Right lobe of liver (tissue), 4 donors: ENCODE measurements at regions not wholly inside any gene's neighbourhood (a gene's known extent, or its start where the extent isn't known, plus 50 kb on each side); places are given as distances from the start of the nearest gene placed in this dataset.

ENCODE experiments used
- POLR2A ChIP-seq: fragments of 450-650 bp; IDR thresholded peaks from one replicate; pipeline ENCODE4 v1.6.1; 2017; ENCODE audit warnings: antibody characterized with exemption, mild to moderate bottlenecking
- TF ChIP-seq, protein P1 (sequence below), 4 donors: fragments of 200-600 bp in 3 of 4; fragments of 450-650 bp in 1 of 4; IDR thresholded peaks; one replicate each; pipeline versions ENCODE4 v1.5.1 to v1.8.0; 2016 to 2022; ENCODE audit warnings: antibody characterized with exemption in 4 of 4, mild to moderate bottlenecking in 2 of 4
- donor health status: DM: no; HTN: no; CAD: no.
- donor health status: DM: no; HTN: no; CAD: no.
- donor health status: DM: no; HTN: yes; CAD: no.

DNA sequence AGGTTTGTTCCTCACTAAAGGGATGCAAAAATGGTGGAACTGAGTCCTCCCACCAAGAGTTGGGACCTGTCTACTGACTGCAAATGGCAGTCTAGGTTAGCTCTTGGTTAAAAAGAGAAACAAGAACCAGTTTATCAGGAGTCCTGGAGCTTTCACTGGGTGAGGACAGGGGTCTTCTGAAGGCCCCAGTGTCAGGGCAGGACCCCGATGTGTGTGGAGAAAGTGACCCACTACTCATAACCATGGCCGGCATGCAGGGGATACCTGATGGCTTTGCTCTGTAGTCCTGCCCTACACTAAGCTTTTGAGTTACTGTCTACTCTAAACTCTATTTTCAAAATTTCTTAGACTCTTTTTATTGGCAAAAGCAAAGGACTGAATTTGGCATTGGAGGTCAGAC, 220.5 kb downstream of the ANKRD60 start:
- TF ChIP-seq, protein P1, sequence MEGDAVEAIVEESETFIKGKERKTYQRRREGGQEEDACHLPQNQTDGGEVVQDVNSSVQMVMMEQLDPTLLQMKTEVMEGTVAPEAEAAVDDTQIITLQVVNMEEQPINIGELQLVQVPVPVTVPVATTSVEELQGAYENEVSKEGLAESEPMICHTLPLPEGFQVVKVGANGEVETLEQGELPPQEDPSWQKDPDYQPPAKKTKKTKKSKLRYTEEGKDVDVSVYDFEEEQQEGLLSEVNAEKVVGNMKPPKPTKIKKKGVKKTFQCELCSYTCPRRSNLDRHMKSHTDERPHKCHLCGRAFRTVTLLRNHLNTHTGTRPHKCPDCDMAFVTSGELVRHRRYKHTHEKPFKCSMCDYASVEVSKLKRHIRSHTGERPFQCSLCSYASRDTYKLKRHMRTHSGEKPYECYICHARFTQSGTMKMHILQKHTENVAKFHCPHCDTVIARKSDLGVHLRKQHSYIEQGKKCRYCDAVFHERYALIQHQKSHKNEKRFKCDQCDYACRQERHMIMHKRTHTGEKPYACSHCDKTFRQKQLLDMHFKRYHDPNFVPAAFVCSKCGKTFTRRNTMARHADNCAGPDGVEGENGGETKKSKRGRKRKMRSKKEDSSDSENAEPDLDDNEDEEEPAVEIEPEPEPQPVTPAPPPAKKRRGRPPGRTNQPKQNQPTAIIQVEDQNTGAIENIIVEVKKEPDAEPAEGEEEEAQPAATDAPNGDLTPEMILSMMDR (IDR thresholded peaks at IDR 0.05): no peak
- no peak for TF ChIP-seq POLR2A
